ENCODE measurements at regions not wholly inside any gene's neighbourhood (a gene's known extent, or its start where the extent isn't known, plus 50 kb on each side); places are given as distances from the start of the nearest gene placed in this dataset.

DNA sequence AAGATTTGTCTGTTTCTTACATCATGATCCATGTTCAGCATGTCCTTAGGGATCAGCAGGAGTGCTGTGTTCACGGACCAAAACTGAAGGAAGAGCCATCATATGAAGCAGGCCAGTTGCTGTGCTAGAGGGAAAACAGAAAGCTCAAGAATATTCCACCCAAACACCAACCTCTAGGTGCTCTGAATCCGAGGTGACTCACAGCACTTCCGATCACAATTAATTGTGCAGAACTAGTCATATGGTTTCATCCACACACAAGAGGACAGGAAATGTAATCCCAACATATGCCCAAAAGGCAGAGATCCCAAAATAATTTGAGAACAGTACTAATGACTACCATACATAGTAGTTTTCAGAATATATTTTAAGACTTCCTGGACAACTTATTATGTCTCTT lies 257.9 kb upstream of the KCNH8 start:
- Histone ChIP-seq H4K5ac (ENCODE audit: insufficient read length, low read depth, low read length) (no peak overlapping the region), H3K4ac (ENCODE audit: low read depth, low read length) (no peak overlapping the region), H2AFZ (ENCODE audit: low read length) (no peak overlapping the region), H3K23me2 (ENCODE audit: insufficient read length, low read depth, low read length, poor library complexity, severe bottlenecking) (no peaks in the 10 kb centered on the region), H2BK12ac (ENCODE audit: insufficient read length, low read depth, low read length) (no peak overlapping the region), H4K8ac (replicated peaks; ENCODE audit: insufficient read length, low read depth, low read length) (no peak overlapping the region), H4K91ac (ENCODE audit: insufficient read length, low read depth, low read length) (no peak overlapping the region), H2BK5ac (ENCODE audit: insufficient read length, low read length) (no peak overlapping the region), H2BK120ac (ENCODE audit: low read depth, low read length, poor library complexity, severe bottlenecking) (no peak overlapping the region), H3K4me1 (ENCODE audit: insufficient read depth, low read length) (no peaks in the 10 kb centered on the region), H3K9ac (ENCODE audit: extremely low read depth, insufficient read length, low read length) (no peak overlapping the region), H3K56ac (ENCODE audit: insufficient read length, low read depth, low read length) (no peak overlapping the region), H3K4me2 (ENCODE audit: insufficient read depth, insufficient read length, low read length) (no peak overlapping the region), H3K27ac (ENCODE audit: insufficient read length, low read depth, low read length) (no peak overlapping the region), H2BK20ac (ENCODE audit: low read depth, low read length, poor library complexity, severe bottlenecking) (no peak overlapping the region), H3K23ac (ENCODE audit: insufficient read length, low read depth, low read length) (no peak overlapping the region), H2BK15ac (ENCODE audit: low read depth, low read length) (no peak overlapping the region), H3K27me3 (ENCODE audit: insufficient read depth, low read length) (no peaks in the 10 kb centered on the region), H3T11ph (ENCODE audit: low read length) (no peak overlapping the region), H3K79me1 (ENCODE audit: insufficient read depth, low read depth, low read length, poor library complexity, severe bottlenecking) (no peaks in the 10 kb centered on the region), H3K9me3 (ENCODE audit: control insufficient read depth, low read depth, low read length) (no peaks in the 10 kb centered on the region), H4K20me1 (ENCODE audit: control insufficient read depth, insufficient read depth, insufficient read length) (no peaks in the 10 kb centered on the region), H2AK5ac (ENCODE audit: insufficient read length, low read length) (no peak overlapping the region), H3K79me2 (ENCODE audit: insufficient read depth, low read length) (no peaks in the 10 kb centered on the region), H3K14ac (ENCODE audit: insufficient read depth, low read length) (no peak overlapping the region), H3K18ac (ENCODE audit: insufficient read length, low read depth, low read length) (no peak overlapping the region)
- Mint-ChIP-seq H3K27ac (no peak overlapping the region; a peak in 1 of 7 replicates), H3K36me3 (ENCODE audit: insufficient read depth in 1 of 3, low read depth in 3 of 3) (no peaks in the 10 kb centered on the region), H3K9me3 (no peaks in the 10 kb centered on the region), H3K4me1 (no peaks in the 10 kb centered on the region), H3K4me3 (no peak overlapping the region), H3K27me3 (ENCODE audit: low read depth) (no peaks in the 10 kb centered on the region)
- TF ChIP-seq, protein P1, sequence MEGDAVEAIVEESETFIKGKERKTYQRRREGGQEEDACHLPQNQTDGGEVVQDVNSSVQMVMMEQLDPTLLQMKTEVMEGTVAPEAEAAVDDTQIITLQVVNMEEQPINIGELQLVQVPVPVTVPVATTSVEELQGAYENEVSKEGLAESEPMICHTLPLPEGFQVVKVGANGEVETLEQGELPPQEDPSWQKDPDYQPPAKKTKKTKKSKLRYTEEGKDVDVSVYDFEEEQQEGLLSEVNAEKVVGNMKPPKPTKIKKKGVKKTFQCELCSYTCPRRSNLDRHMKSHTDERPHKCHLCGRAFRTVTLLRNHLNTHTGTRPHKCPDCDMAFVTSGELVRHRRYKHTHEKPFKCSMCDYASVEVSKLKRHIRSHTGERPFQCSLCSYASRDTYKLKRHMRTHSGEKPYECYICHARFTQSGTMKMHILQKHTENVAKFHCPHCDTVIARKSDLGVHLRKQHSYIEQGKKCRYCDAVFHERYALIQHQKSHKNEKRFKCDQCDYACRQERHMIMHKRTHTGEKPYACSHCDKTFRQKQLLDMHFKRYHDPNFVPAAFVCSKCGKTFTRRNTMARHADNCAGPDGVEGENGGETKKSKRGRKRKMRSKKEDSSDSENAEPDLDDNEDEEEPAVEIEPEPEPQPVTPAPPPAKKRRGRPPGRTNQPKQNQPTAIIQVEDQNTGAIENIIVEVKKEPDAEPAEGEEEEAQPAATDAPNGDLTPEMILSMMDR (conservative IDR thresholded peaks at IDR 0.05): no peak
- no peak for DNase-seq
- no CpG with 5 or more reads among the region's 3 CpGs for WGBS (ENCODE audit: extremely low coverage, insufficient read length, low lambda C conversion rate)
